GM23338 (cell line): ENCODE measurements at regions not wholly inside any gene's neighbourhood (a gene's known extent, or its start where the extent isn't known, plus 50 kb on each side); places are given as distances from the start of the nearest gene placed in this dataset.

ENCODE experiments used
- ATAC-seq: fragments of 200-7000 bp; cut with Tn5 transposase; 3 replicates; pipeline ENCODE4 v1.9.1; 2020
- DNase-seq: peaks from one replicate; pipeline ENCODE4 v3.0.0-alpha.2; 2015; ENCODE audit warnings: low spot score
- H2AFZ ChIP-seq: fragments of 200-600 bp; sonication (generic); 2 replicates; pipeline ENCODE4 v1.8.0; 2016; ENCODE audit warnings: antibody characterized with exemption, mild to moderate bottlenecking, moderate library complexity
- H3F3A ChIP-seq: fragments of 200-600 bp; sonication (generic); replicated peaks from 2 replicates; pipeline ENCODE4 v1.8.0; 2017; ENCODE audit warnings: antibody characterized with exemption, mixed run types, low read depth
- H3K27ac ChIP-seq: fragments of 200-600 bp; sonication (generic); 2 replicates; pipeline ENCODE4 v1.6.1; 2016; ENCODE audit warnings: low read depth
- H3K27me3 ChIP-seq: fragments of 200-600 bp; sonication (generic); 2 replicates; pipeline ENCODE4 v1.8.0; 2016; ENCODE audit warnings: mild to moderate bottlenecking, mixed run types, moderate library complexity; ENCODE audit not compliant: insufficient read depth
- H3K36me3 ChIP-seq: fragments of 200-600 bp; sonication (generic); 2 replicates; pipeline ENCODE4 v1.8.0; 2016; ENCODE audit warnings: mild to moderate bottlenecking; ENCODE audit not compliant: insufficient read depth
- H3K4me1 ChIP-seq: fragments of 200-600 bp; sonication (generic); 2 replicates; pipeline ENCODE4 v1.8.0; 2016; ENCODE audit warnings: mild to moderate bottlenecking, moderate library complexity; ENCODE audit not compliant: insufficient read depth
- H3K4me2 ChIP-seq: fragments of 200-600 bp; sonication (generic); 2 replicates; pipeline ENCODE4 v1.7.1; 2017; ENCODE audit warnings: mixed run types
- H3K4me3 ChIP-seq: fragments of 200-600 bp; sonication (generic); 2 replicates; pipeline ENCODE4 v1.6.1; 2016; ENCODE audit warnings: mixed run types
- H3K79me2 ChIP-seq: fragments of 200-600 bp; sonication (generic); replicated peaks from 2 replicates; pipeline ENCODE4 v1.8.0; 2017; ENCODE audit warnings: mild to moderate bottlenecking; ENCODE audit not compliant: insufficient read depth
- H3K9me2 ChIP-seq: fragments of 200-600 bp; sonication (generic); 2 replicates; pipeline ENCODE4 v1.8.0; 2017; ENCODE audit not compliant: insufficient read depth
- H4K20me1 ChIP-seq: fragments of 200-600 bp; sonication (generic); replicated peaks from 2 replicates; pipeline ENCODE4 v1.8.0; 2017; ENCODE audit warnings: mild to moderate bottlenecking; ENCODE audit not compliant: insufficient read depth
- H3K27ac Mint-ChIP-seq: 2 replicates; pipeline ENCODE4 v1.8.0; 2020; ENCODE audit warnings: inconsistent platforms, mild to moderate bottlenecking, moderate library complexity, mixed read lengths
- H3K27me3 Mint-ChIP-seq: 3 replicates; pipeline ENCODE4 v1.8.0; 2022; ENCODE audit warnings: low read depth, mild to moderate bottlenecking, moderate library complexity, mixed read lengths, inconsistent platforms; ENCODE audit not compliant: insufficient read depth, poor library complexity
- H3K36me3 Mint-ChIP-seq: 3 replicates; pipeline ENCODE4 v1.8.0; 2021; ENCODE audit warnings: low read depth, mild to moderate bottlenecking, inconsistent platforms, moderate library complexity, mixed read lengths
- H3K4me1 Mint-ChIP-seq: 3 replicates; pipeline ENCODE4 v1.8.0; 2020; ENCODE audit warnings: mild to moderate bottlenecking, inconsistent platforms, mixed read lengths
- H3K4me3 Mint-ChIP-seq: 3 replicates; pipeline ENCODE4 v1.8.0; 2021; ENCODE audit warnings: moderate library complexity, mild to moderate bottlenecking, inconsistent platforms, mixed read lengths
- H3K9me3 Mint-ChIP-seq: 3 replicates; pipeline ENCODE4 v1.8.0; 2020; ENCODE audit warnings: moderate library complexity, mild to moderate bottlenecking, inconsistent platforms, mixed read lengths
- CREB1 ChIP-seq: fragments of 250-450 bp; sonication (Bioruptor Pico); IDR thresholded peaks from 2 replicates; pipeline ENCODE4 v1.5.0; 2020; ENCODE audit warnings: low read depth, mild to moderate bottlenecking, moderate library complexity
- EZH2 ChIP-seq: fragments of 200-600 bp; sonication (generic); IDR thresholded peaks from one replicate; pipeline ENCODE4 v1.8.0; 2017; ENCODE audit warnings: antibody characterized with exemption, mild to moderate bottlenecking, low read depth; ENCODE audit not compliant: unreplicated experiment
- EZH2phosphoT487 ChIP-seq: fragments of 200-600 bp; sonication (generic); IDR thresholded peaks from one replicate; pipeline ENCODE4 v1.8.1; 2018; ENCODE audit warnings: antibody characterized with exemption; ENCODE audit not compliant: unreplicated experiment
- JUNB ChIP-seq: IDR thresholded peaks from one replicate; pipeline ENCODE4 v1.6.1; 2016; ENCODE audit warnings: antibody characterized with exemption; ENCODE audit not compliant: unreplicated experiment
- STAT1 ChIP-seq: IDR thresholded peaks from one replicate; pipeline ENCODE4 v1.6.1; 2016; ENCODE audit warnings: antibody characterized with exemption; ENCODE audit not compliant: unreplicated experiment
- ZNF114 ChIP-seq: fragments of 250-450 bp; sonication (Bioruptor Pico); IDR thresholded peaks from 2 replicates; pipeline ENCODE4 v1.5.0; 2020; ENCODE audit warnings: mild to moderate bottlenecking, moderate library complexity
- ZNF331 ChIP-seq: fragments of 250-450 bp; sonication (Bioruptor Pico); IDR thresholded peaks from 2 replicates; pipeline ENCODE4 v1.5.0; 2020; ENCODE audit warnings: low read depth, mild to moderate bottlenecking, moderate library complexity
- TF ChIP-seq, protein P1 (sequence below): IDR thresholded peaks from 2 replicates; pipeline ENCODE4 v1.6.1; 2016; ENCODE audit warnings: antibody characterized with exemption
- TF ChIP-seq, protein P2 (sequence below): IDR thresholded peaks from one replicate; pipeline ENCODE4 v1.6.1; 2018; ENCODE audit warnings: antibody characterized with exemption; ENCODE audit not compliant: unreplicated experiment
- TF ChIP-seq, protein P3 (sequence below), 2 experiments: fragments of 200-600 bp in 1 of 2; sonication (generic) in 1 of 2; conservative IDR thresholded peaks; 2 replicates each; pipeline versions ENCODE4 v1.5.1 to v1.6.1; 2016 to 2017; ENCODE audit warnings: antibody characterized with exemption in 2 of 2, low read depth in 2 of 2, mild to moderate bottlenecking in 2 of 2, moderate library complexity in 1 of 2

- Histone ChIP-seq H2AFZ (no peak overlapping the region), H3K4me2 (no peak overlapping the region), H3K4me3 (no peak overlapping the region), H3K4me1 (no peaks in the 10 kb centered on the region; the same call in 1 of the 2 replicates), H3K36me3 (no peaks in the 10 kb centered on the region), H3F3A (no peaks in the 10 kb centered on the region), H3K79me2 (no peaks in the 10 kb centered on the region), H4K20me1 (no peaks in the 10 kb centered on the region), H3K27ac (no peak overlapping the region), H3K27me3 (no peaks in the 10 kb centered on the region), H3K9me2 (no peaks in the 10 kb centered on the region; the same call in 1 of the 2 replicates)
- Mint-ChIP-seq H3K36me3 (no peaks in the 10 kb centered on the region), H3K4me1 (no peaks in the 10 kb centered on the region), H3K27ac (no peak overlapping the region), H3K9me3 (no peaks in the 10 kb centered on the region), H3K4me3 (no peak overlapping the region), H3K27me3 (peaks cover 1% of the 10 kb centered on the region)
- TF ChIP-seq ZNF114: no peak
- no peak for DNase-seq
- ATAC-seq: no peak
These were observed 209.5 kb downstream of the IL15 start for GRCh38 chr4:141845901-141846300.

- Mint-ChIP-seq H3K27ac (no peak overlapping the region), H3K27me3 (no peaks in the 10 kb centered on the region), H3K4me3 (no peak overlapping the region), H3K4me1 (no peaks in the 10 kb centered on the region), H3K36me3 (no peaks in the 10 kb centered on the region), H3K9me3 (no peaks in the 10 kb centered on the region; the same call in 2 of the 3 replicates)
- Histone ChIP-seq H3K9me2 (no peaks in the 10 kb centered on the region; the same call in 1 of the 2 replicates), H3K27me3 (no peaks in the 10 kb centered on the region), H3K36me3 (0 out of 2 replicates have a peak, but pooled peaks cover under 1% of the 10 kb centered on the region), H3K27ac (no peak overlapping the region), H3K4me3 (no peak overlapping the region), H3K4me2 (no peak overlapping the region), H3K79me2 (no peaks in the 10 kb centered on the region), H3F3A (no peaks in the 10 kb centered on the region), H4K20me1 (no peaks in the 10 kb centered on the region), H3K4me1 (no peaks in the 10 kb centered on the region; the same call in 1 of the 2 replicates), H2AFZ (no peak overlapping the region)
- DNase-seq (no peak), ATAC-seq (no peak)
- TF ChIP-seq EZH2 (no peak), STAT1 (no peak), ZNF331 (CRISPR knock-in tag) (no peak), ZNF114 (no peak), JUNB (no peak), EZH2phosphoT487 (no peak), CREB1 (CRISPR knock-in tag) (no peak)
- TF ChIP-seq, protein P1, sequence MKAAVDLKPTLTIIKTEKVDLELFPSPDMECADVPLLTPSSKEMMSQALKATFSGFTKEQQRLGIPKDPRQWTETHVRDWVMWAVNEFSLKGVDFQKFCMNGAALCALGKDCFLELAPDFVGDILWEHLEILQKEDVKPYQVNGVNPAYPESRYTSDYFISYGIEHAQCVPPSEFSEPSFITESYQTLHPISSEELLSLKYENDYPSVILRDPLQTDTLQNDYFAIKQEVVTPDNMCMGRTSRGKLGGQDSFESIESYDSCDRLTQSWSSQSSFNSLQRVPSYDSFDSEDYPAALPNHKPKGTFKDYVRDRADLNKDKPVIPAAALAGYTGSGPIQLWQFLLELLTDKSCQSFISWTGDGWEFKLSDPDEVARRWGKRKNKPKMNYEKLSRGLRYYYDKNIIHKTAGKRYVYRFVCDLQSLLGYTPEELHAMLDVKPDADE: no peak
- TF ChIP-seq, protein P2, sequence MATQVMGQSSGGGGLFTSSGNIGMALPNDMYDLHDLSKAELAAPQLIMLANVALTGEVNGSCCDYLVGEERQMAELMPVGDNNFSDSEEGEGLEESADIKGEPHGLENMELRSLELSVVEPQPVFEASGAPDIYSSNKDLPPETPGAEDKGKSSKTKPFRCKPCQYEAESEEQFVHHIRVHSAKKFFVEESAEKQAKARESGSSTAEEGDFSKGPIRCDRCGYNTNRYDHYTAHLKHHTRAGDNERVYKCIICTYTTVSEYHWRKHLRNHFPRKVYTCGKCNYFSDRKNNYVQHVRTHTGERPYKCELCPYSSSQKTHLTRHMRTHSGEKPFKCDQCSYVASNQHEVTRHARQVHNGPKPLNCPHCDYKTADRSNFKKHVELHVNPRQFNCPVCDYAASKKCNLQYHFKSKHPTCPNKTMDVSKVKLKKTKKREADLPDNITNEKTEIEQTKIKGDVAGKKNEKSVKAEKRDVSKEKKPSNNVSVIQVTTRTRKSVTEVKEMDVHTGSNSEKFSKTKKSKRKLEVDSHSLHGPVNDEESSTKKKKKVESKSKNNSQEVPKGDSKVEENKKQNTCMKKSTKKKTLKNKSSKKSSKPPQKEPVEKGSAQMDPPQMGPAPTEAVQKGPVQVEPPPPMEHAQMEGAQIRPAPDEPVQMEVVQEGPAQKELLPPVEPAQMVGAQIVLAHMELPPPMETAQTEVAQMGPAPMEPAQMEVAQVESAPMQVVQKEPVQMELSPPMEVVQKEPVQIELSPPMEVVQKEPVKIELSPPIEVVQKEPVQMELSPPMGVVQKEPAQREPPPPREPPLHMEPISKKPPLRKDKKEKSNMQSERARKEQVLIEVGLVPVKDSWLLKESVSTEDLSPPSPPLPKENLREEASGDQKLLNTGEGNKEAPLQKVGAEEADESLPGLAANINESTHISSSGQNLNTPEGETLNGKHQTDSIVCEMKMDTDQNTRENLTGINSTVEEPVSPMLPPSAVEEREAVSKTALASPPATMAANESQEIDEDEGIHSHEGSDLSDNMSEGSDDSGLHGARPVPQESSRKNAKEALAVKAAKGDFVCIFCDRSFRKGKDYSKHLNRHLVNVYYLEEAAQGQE: no peak
- TF ChIP-seq, protein P3, sequence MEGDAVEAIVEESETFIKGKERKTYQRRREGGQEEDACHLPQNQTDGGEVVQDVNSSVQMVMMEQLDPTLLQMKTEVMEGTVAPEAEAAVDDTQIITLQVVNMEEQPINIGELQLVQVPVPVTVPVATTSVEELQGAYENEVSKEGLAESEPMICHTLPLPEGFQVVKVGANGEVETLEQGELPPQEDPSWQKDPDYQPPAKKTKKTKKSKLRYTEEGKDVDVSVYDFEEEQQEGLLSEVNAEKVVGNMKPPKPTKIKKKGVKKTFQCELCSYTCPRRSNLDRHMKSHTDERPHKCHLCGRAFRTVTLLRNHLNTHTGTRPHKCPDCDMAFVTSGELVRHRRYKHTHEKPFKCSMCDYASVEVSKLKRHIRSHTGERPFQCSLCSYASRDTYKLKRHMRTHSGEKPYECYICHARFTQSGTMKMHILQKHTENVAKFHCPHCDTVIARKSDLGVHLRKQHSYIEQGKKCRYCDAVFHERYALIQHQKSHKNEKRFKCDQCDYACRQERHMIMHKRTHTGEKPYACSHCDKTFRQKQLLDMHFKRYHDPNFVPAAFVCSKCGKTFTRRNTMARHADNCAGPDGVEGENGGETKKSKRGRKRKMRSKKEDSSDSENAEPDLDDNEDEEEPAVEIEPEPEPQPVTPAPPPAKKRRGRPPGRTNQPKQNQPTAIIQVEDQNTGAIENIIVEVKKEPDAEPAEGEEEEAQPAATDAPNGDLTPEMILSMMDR (conservative IDR thresholded peaks at IDR 0.05; ENCODE audit: low read depth in 2 of 2): no peak
These were observed 213.0 kb downstream of the IL15 start for GRCh38 chr4:141849367-141849766.
